HPDE6-E6E7 (cell line): ENCODE measurements at regions not wholly inside any gene's neighbourhood (a gene's known extent, or its start where the extent isn't known, plus 50 kb on each side); places are given as distances from the start of the nearest gene placed in this dataset.
"Not testable (repeated sequence)": the region's sequence is repeated elsewhere in the genome, so short reads cannot be mapped to it uniquely, and the experiment has no call there.

Experiments
- DNase-seq: peaks from one replicate; pipeline ENCODE4 v3.0.0; 2011; ENCODE audit warnings: missing footprints; ENCODE audit errors: extremely low spot score

DNA sequence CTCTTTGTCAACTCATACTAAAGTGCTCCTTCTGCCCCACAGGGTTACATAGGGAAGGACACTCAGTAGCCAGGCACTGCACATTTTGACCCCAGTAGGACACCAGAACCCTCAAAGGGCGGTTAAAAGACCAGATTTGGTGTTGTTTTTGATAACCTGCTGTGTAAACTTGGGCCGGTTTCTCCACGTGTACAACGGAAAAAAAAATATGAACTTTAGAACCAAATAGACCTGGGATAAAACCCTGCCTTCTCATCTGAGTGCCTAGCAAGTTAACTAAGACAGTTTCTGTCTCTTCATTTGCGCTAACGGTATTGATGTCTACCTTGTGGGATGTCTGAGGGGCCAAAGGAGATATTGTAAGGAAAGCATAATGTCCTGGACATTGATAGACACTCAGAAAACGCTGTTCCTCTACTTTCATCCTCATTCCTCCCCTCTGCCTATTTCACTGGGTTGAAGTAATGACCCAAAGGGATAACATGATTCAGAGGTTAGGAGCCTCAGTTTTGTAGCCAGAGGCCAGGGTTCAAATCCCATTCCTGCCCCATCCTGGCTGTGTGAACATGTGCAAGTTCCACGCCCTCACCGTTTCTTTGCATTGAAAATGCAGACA, 155.9 kb upstream of the LPP start:
- DNase-seq = no peak

DNA sequence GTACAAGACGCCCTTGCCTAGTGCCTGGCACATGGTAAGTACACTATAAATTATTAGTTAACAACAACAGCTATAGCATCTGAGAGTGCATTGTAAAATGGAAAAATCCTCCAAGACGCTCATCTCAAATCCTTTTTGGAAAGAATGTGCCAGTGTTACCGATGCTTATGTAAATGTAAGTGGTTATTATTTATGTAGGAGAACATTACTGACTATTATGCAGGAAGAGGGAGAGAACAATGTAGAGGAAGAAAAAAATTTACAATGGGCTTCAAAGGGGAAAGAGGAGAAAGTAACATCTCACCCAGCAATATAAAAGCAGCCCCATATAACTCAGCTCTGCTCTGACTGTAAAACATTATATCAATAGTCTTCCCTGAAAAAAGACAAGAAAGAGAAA, 155.3 kb upstream of the LPP start:
- no peak for DNase-seq

DNA sequence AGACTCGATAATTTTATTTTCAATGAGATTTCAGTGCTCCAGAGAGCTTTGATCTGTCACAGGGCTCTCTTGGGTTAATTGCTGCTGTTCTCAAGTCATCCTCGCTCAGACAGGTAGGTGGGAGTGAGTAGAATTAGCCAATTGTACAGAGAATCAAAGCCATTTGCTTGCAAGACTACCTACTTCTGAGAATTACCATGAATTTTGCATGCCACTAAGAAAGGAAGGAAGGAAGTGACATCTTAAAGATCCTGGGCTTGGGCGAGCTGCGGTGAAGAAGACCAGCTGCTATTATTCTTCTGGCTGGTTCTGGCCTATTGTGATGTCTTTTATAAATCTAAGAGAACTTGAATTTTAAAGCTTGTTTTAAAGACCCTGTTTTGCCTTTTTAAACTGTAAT, 154.1 kb upstream of the LPP start:
- DNase-seq = no peak

DNA sequence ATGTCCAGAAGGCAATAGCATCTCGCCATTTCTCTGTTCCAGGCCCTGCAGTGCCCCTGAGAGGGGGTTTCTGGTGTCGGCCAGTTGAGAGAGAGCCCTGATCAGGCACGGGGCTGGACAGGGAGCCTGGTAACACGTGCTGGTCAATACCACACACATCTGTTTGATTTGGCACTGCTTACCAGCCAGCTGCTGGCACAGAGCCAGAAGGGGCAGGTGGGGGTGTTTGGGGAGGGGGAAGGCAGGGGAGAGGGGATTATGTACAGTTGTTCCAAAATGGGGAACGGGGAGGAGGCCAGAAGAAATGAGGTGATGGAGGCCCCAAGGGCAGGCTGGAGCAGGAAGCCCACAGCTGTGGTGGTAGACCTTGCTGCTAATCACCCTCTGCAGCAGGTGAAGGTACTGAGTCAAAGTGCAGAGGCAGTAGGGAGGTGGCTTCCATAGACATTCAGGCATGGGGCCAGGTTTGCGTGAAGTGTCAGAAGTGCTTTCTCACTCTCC, 153.5 kb upstream of the LPP start:
- DNase-seq = no peak

DNA sequence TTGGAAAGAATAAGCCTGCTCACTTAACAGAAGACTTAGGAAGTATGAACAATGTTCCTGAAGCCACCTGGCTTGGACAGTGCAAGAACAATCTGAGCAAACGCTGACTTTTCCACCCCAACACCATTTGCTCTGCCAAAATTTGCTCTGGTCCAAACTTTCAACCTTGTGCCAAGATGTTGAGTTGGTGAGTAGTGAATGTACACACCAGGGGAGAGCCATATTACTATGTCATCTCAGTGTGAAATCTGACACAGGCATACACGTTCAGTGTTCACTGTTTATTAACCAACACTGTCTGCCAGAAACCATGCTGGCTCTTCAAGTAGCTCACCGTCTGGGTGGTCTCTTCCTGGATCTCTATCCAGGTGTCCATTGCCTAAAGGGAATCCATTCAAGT, 152.9 kb upstream of the LPP start:
- DNase-seq = no peak

DNA sequence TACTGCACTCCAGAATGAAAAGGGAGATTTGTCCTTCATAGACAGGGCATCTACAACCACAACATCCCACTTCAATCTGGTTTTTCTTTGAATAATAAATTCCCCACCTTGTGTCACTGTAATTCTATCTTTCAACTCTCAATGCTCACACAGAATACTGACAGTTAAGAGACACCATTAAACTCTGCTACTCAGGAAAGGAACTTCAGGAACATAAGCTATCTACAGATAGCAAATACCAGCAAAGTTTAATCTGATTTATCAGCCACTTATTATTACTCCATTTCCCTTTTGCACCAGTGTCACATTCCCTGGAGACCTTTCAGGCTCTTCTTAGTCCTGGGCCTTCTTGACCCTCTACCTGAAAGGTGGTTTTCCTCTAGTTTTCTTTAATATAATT, 152.0 kb upstream of the LPP start:
- DNase-seq = no peak

DNA sequence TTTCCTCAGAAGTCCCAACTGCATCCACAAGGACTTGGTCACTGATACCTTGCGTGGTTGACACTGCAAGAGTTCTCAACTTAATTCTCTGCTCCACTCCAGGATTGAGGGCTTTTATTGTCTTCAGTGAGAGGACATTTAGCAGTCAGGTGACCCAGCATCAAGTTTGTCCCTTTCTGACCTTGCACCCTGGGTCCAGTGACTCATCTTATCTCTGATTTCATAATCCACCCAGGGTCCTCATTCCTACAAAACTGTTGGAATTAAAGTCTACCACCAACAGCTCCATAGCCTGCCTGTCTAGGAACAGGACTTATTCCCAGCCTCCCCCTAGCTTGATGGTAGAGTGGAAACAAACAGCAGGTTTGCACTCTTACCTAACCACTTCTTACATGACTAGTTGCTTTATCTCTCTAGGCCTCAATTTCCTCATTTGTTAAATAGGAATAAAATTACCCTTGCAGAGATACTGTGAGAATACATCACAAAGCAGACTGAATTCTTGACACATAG, 151.3 kb upstream of the LPP start:
- DNase-seq = no peak

DNA sequence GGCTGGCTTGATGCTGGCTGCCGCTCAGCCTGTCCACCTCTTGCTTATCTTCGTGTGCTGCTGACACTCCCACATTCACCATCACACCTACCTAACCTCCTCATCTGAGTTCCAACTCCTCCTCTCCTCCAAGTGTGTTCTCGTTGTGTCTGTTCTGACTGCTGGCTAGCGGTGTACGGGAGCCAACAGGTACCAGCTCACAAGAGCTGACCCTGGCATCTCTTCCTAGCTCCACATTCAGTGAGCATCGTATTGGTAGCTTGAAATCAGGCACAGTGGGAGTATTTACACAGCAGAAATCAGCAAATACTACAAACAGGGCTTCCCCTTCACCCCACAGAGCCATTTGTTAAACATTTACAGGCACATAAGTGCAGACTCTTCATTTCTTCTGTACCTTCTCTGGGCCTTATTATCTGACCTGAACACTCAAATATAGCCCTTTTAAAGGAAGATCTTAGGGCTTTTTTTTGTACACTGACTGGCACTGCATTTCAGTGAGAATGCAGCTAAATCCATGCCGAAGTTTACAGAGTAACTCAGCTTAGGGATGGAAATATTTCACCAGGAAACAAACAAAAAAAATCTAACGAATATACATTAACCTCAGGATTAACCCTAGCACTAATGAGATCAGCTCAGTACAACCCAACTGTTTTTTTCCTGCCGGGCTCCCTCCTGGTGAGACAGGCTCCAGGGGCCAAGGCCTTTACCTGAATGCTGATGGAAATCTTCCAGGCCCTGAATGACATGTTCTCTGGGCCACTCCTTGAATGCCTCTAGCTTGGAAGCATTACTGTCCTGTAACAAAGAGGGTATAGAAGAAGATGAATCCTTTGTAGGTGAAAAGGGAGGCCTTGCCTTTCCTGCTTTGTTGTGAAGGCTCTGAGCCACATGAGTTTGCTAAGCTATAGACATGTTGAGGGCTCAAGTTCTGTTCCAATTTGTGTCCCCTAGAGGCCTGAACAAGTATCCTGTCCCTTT, 150.5 kb upstream of the LPP start:
- DNase-seq = no peak

DNA sequence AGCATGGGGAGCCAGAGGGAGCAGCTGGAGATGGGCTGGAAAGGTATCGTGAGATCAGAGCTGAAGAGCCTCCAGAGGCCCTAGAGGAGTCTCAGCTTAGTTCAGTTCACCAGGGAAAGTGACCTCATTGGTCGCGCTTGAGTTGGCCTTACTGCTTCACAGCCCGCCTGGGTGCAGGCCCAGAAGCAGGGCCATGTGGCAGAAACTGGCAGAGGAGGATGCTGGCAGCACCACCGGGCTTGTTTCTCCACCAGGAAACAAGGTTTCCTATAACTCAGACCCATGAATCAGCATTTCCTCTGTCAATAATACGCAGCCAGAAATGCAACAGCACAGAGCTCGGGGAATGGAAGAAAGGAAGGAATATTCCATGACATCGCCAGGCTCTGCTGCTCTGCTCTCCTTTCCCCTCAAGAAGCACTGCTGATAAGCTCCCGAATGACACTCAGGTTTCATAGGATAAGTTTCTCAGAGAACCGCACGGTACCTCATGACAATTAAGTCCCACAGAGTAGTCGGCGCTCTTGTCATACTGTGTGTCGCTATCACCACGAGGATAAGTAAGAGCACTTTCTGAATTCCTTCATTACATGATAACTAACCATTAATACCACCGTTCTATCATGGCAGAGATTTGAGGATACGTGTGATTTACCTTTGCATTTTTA, 147.1 kb upstream of the LPP start:
- no peak for DNase-seq

DNA sequence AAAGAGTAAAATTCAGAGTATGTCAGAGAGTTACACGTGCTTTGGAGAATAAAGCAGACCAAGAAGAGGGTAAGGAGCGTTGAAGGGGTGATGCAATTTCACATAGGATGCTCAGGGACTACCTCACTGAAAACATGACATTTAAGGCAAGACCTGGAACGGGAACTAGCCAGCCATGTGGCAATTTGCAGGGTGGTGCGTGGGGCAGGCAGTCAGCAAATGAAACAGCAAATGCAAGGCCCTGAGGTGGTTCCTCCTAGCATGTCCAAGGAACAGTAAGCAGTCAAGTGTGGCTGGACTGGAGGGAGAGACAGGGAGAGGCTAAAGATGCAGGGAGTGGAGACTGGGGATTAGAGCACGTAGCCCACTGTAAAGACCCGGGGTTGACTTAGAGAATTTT, 146.1 kb upstream of the LPP start:
- DNase-seq = no peak

DNA sequence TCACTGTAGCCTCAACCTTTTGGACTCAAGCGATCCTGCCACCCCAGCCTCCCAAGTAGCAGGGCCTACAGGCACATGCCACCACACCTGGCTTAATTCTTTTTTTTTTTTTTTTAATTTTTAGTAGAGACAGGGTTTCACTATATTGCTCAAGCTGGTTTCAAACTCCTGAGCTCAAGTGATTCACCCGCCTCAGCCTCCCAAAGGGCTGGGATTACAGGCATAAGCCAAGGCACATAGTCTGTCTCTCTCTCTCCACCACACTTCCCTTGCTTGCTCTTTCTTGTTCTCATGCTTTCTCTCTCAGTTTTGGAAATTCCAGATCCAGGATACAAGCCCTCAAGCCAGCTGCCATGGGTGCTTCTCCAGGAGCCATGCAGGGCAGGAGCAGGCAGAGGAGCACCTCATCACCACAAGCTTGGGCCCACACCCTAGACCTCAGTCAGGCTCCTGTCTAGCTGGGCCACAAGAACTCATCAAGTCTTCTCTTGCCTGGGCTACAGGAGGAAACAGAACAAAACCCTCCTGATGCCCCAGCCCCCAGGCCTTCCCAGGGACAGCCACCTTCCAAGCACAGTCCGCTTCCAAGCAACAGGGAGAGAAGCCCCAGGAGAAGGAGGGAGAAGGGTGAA, 145.3 kb upstream of the LPP start:
- DNase-seq = no peak

DNA sequence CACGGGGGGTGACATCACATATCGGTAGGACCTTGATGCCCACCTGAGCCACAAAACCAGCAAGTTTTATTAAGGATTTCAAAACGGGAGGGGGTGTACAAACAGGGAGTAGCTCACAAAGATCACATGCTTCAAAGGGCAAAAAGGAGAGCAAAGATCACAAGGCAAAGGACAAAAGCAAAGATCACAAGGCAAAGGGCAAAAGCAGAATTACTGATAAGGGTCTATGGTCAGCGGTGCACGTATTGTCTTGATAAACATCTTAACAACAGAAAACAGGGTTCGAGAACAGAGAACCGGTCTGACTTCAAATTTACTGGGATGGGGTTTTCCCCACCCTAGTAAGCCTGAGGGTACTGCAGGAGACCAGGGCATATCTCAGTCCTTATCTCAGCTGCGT, 143.5 kb upstream of the LPP start:
- DNase-seq = no peak

DNA sequence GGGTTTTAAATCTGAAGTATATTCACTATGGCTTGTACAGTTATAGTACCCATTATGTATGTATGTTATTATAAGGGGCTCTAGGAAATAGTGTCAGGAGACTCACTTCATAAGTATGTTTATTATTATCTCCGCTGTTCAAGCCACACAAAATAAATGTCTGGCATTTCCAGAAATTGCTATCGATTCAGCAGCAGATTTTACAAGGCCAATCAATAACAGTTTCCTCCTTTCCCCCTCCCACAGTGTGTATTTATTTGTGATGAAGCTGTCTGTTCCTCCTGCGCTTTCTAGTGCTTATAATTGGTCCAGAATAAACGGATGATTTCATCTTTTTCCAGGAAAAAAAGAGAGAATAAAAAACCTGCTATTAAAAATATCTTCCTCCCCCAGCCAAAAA, 134.2 kb upstream of the LPP start:
- no peak for DNase-seq

DNA sequence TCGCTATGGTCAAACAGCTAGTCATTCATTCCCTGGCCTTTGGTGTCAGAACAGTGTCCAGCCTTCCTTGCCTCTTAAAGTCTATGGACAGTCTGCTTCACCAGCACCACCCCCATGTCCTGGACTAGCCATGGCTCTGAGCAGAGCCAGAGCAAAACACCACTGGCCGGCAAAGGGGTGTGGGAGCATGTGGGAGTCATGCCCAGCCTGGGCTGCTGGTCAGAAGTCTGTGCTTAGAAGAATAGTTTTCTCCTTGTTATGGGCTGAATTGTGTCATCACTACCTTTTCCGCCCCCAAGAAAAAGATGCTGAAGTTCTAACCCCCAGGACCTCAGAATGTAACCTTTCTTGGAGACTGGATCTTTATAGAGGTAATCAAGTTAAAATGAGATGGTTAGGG, 132.9 kb upstream of the LPP start:
- no peak for DNase-seq

DNA sequence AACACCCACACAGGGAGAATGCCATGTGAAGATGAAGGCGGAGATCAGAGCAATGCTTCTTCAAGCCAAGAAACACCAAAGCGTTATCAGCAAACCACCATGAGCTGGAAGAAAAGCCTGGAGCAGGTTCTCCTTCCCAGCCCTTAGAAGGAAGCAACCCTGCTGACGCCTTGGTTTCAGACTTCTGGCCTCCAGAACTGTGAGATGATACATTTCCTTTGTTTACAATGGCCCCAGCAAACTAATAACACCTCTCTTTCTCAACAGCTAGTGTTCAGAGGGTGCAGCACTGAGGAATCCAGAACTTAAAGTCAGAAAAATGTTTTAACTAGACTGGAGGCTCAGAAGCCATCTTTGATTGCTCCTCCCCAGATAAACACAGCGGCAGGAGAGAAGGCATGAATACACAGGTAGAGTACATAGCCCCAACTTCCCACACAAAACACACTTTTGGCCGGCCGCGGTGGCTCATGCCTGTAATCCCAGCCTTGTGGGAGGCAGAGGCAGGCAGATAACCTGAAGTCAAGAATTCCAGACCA, 132.4 kb upstream of the LPP start:
- DNase-seq = no peak

DNA sequence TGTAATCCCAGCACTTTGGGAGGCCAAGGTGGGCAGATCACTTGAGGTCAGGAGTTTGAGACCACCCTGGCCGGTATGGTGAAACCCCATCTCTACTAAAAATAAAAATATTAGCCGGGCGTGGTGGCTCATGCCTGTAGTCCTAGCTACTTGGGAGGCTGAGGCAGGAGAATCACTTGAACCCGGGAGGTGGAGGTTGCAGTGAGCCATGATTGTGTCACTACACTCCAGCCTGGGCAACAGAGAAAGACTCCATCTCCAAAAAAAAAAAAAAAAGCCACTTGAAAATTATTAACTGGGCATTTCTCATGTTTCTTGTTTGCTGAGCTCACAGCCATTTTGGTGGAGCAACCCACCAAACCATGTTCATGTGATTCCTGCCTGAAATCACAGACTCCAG, 131.1 kb upstream of the LPP start:
- DNase-seq = not testable (repeated sequence)

DNA sequence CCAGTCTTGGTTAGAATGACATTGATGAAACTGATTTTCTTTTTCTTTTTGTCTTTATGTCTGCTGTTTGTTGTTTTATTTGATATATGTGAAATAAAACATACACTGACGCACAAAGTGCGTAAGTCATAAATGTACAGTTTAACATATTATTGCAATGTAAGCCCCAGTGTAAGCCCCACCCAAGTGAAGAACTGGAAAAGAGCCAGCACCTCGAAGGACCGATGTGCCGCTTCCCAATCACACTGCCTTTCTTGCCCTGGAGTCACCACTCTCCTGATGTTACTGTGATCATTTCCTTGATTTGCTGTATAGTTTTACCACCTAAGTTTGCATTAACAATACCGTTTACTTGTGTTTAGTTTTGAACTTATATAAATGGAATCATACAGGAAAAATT, 128.4 kb upstream of the LPP start:
- no peak for DNase-seq

DNA sequence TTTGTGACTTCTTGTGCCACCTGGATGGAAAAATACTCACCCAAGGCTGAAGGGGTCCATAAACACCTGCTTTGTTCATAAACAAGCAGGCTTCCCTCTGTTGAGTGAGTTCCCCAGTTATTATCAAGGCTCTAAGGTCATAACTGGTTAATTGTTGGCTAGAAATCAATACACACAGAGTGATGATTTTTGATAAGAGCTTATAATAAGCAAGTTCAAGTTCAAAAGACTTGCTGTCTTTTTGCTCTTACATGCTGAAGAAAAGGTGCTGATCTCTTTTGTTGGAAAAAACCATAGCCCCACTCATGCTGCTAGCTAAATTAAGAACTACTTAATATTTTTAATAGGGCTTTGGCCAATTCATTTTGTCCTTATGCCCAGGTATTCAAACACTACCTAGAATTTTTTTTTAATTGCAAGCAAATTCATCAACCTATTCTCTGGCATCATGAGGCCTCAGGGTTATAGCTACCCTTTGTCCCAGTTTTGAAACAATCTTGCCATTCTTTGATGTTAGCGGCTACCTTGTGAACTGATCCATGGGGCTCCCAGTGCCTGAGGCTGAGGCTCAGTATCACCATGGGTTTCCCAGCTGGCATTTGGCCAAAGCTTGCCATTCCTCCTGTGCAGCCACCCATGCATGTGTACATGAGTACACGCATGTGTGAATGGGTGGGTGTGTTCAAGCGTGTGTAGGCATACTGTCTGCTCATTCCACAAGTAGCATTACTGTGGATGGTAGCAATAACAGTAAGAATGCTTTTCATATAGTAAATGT, 127.6 kb upstream of the LPP start:
- DNase-seq = no peak

DNA sequence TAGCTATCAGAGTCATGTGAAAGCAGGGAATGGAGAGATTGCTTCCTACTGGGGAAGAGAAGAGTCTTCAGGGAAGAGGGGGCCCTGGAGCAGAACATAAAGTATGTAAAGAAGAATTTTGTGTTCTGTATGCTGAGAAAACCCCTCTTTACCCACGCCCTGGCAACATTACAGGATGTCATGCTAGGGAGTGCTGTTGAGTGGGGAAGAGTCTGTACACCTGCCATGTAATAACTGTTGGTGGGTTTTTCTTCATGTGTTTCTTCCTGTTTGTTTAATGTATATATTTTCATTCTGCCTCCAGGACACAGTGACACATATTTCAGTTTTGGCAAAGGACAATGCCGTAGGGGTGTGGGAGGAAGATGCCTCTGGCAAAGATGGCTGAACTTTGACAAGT, 122.8 kb upstream of the LPP start:
- no peak for DNase-seq

DNA sequence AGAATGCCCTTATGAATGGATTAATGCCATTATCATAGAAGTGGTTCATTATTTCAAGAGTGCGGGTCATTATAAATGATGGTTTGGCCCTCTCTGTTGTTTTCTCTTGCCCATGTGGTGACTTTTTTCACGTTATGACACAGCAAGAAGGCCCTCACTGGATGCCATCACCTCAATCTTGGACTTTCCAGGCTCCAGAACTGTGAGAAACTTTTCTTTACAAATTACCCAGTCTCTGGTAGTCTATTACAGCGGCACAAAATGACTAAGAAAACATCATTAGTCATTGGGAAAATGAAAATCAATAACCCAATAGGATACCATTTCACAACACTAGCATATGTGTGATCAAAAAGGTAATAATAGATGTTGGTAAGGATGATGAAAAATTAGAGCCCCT, 119.0 kb upstream of the LPP start:
- no peak for DNase-seq
